ENCODE measurements at regions not wholly inside any gene's neighbourhood (a gene's known extent, or its start where the extent isn't known, plus 50 kb on each side); places are given as distances from the start of the nearest gene placed in this dataset.

GRCh38 chr9:8074713-8075286 is 275.2 kb upstream of the DMAC1 start:
- no peak for DNase-seq

- no peak for DNase-seq
Observed at GRCh38 chr9:8071445-8071798, 271.8 kb upstream of the DMAC1 start.

GRCh38 chr9:8070779-8071444 is 271.3 kb upstream of the DMAC1 start:
- DNase-seq = no peak

- DNase-seq = no peak
Observed at GRCh38 chr9:8062459-8062858, 262.9 kb upstream of the DMAC1 start.

GRCh38 chr9:8053501-8053900 is 253.9 kb upstream of the DMAC1 start:
- DNase-seq = no peak

GRCh38 chr9:8052991-8053390 is 253.4 kb upstream of the DMAC1 start:
- no peak for DNase-seq

- no peak for DNase-seq
Observed at GRCh38 chr9:8037745-8038144, 238.2 kb upstream of the DMAC1 start.

GRCh38 chr9:8036914-8037524 is 237.4 kb upstream of the DMAC1 start:
- no peak for DNase-seq

- DNase-seq = no peak
Observed at GRCh38 chr9:8033794-8034193, 234.2 kb upstream of the DMAC1 start.

- DNase-seq = no peak
Observed at GRCh38 chr9:8030095-8030494, 230.5 kb upstream of the DMAC1 start.

- no peak for DNase-seq
Observed at GRCh38 chr9:8027351-8027750, 227.8 kb upstream of the DMAC1 start.

- no peak for DNase-seq
Observed at GRCh38 chr9:8025551-8025950, 226.0 kb upstream of the DMAC1 start.

GRCh38 chr9:8020186-8020585 is 220.6 kb upstream of the DMAC1 start:
- DNase-seq = no peak

- no peak for DNase-seq
Observed at GRCh38 chr9:8019636-8020035, 220.1 kb upstream of the DMAC1 start.

- no peak for DNase-seq
Observed at GRCh38 chr9:8014997-8015682, 215.6 kb upstream of the DMAC1 start.

- no peak for DNase-seq
Observed at GRCh38 chr9:8012986-8013385, 213.4 kb upstream of the DMAC1 start.

- no peak for DNase-seq
Observed at GRCh38 chr9:8011974-8012373, 212.4 kb upstream of the DMAC1 start.

GRCh38 chr9:7996558-7996957 is 197.0 kb upstream of the DMAC1 start:
- DNase-seq = no peak

- no peak for DNase-seq
Observed at GRCh38 chr9:7988644-7989280, 189.2 kb upstream of the DMAC1 start.

- DNase-seq = no peak
Observed at GRCh38 chr9:7984692-7985091, 185.1 kb upstream of the DMAC1 start.

- no peak for DNase-seq
Observed at GRCh38 chr9:7984203-7984602, 184.6 kb upstream of the DMAC1 start.

GRCh38 chr9:7983490-7983889 is 183.9 kb upstream of the DMAC1 start:
- DNase-seq = no peak

GRCh38 chr9:7982907-7983306 is 183.3 kb upstream of the DMAC1 start:
- no peak for DNase-seq

All from NCI-H1694 treated with DMSO at 0.1 percent for 48 hours (cell line).